Stimulated activated naive CD8-positive, alpha-beta T cell treated with anti-CD3 and anti-CD28 coated beads, Interleukin-15, amount 100 ng/mL, for 72 hours (primary cell): ENCODE measurements at regions not wholly inside any gene's neighbourhood (a gene's known extent, or its start where the extent isn't known, plus 50 kb on each side); places are given as distances from the start of the nearest gene placed in this dataset.

Experiments used
- ATAC-seq: fragments of 150-1000 bp; cut with Tn5 transposase; 2 replicates; pipeline ENCODE4 v1.10.0; 2021; ENCODE audit warnings: mild to moderate bottlenecking, moderate library complexity
- DNase-seq, 2 donors: peaks; one replicate each; pipeline ENCODE4 v3.0.0; 2021 to 2022
- H3K27ac Mint-ChIP-seq, 2 donors: one replicate each; pipeline ENCODE4 v1.8.0; 2022; ENCODE audit warnings: mild to moderate bottlenecking in 2 of 2, mixed read lengths in 2 of 2, moderate library complexity in 2 of 2
- H3K27me3 Mint-ChIP-seq: one replicate; pipeline ENCODE4 v1.8.0; 2022; ENCODE audit warnings: mixed read lengths
- H3K4me1 Mint-ChIP-seq: one replicate; pipeline ENCODE4 v1.8.0; 2022; ENCODE audit warnings: mild to moderate bottlenecking, mixed read lengths
- H3K4me3 Mint-ChIP-seq, 2 donors: one replicate each; pipeline ENCODE4 v1.8.0; 2022; ENCODE audit warnings: mild to moderate bottlenecking in 2 of 2, mixed read lengths in 2 of 2, moderate library complexity in 1 of 2
- H3K9me3 Mint-ChIP-seq, 2 donors: one replicate each; pipeline ENCODE4 v1.8.0; 2022; ENCODE audit warnings: mixed read lengths in 2 of 2

DNA sequence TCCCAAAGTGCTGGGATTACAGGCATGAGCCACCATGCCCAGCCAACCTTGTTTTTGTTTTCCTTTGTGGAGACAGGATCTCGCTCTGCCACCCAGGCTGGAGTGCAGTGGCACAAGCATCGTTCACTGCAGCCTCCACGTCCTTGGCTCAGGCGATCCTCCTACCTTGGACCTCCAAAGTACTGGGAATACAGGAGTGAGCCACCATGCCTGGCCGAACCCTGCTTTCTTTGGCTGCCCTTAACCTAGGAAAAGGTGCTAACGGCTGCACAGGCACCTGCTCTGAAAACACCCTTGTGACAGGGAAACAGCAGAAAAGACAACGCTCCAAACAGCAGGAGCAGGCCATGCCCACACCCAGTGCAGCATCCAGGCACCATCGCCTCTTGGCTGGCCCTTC, 71.9 kb downstream of the OAT start:
- H3K4me1 Mint-ChIP-seq = peaks cover 5% of the 10 kb centered on the region
- no peak overlapping the region for H3K27ac Mint-ChIP-seq
- H3K27me3 Mint-ChIP-seq = no peaks in the 10 kb centered on the region
- no peak for ATAC-seq
- no peak for DNase-seq
- H3K9me3 Mint-ChIP-seq = no peaks in the 10 kb centered on the region
- no peak overlapping the region for H3K4me3 Mint-ChIP-seq

DNA sequence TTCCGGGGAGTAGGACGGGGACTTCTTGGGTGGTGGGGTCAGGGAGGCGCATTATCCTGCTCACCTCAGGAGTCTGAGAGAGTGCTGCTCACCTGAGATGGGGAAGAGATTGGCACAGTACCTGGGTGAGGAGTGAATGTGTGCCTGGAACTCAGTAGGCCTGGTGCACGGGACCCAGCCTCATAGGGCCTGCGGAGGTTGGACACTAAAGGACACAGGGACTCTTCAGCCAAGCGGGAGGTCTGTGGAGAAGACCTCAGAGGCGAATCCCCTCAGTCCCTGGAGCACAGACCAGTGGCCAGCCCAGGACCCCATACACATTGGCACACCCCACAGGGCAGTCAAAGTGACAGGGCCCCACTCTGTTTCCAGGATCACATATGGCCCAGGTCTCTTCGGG, 73.2 kb downstream of the OAT start:
- H3K27ac Mint-ChIP-seq = no peak overlapping the region
- ATAC-seq (no peak), DNase-seq (no peak)
- H3K27me3 Mint-ChIP-seq = no peaks in the 10 kb centered on the region
- peaks cover 17% of the 10 kb centered on the region for H3K4me1 Mint-ChIP-seq
- no peak overlapping the region for H3K4me3 Mint-ChIP-seq
- no peaks in the 10 kb centered on the region for H3K9me3 Mint-ChIP-seq

DNA sequence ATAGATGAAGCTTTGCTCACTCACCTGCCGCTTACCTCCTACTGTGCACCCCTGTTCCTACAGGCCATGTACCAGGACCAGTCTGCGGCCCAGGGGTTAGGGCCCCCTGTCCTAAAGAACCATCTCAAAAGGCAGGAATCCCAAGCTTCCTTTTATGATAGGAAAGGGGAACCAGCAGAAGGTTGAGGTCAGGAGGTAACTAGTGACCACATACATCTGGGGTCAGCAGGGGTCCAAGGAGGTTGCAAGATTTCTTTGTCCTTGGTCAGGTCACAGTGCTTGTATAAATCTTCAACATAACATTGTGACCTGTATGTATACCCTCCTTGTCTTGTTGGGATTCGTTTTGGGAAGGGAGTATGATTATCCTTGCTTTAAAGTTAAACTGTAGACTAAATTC, 73.8 kb downstream of the OAT start:
- ATAC-seq = no peak
- Mint-ChIP-seq H3K4me1 (peaks cover 17% of the 10 kb centered on the region), H3K4me3 (no peak overlapping the region), H3K9me3 (no peaks in the 10 kb centered on the region), H3K27ac (no peak overlapping the region), H3K27me3 (no peaks in the 10 kb centered on the region)
- no peak for DNase-seq

DNA sequence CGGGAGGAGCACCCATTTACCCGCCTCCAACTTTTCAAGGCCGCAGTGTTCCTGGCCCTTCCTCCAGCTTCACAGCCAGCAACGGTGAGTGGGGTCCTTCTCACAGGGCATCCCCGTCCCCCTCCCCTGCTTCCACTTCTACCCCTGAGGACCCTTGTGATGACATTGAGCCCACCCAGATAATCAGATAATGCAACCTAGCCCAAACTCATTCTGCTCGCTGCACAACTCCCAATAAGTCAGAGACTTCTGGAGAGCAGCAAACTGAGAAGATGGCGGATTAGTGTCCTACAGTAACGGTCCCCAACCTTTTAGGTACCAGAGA, 74.5 kb downstream of the OAT start:
- Mint-ChIP-seq H3K9me3 (no peaks in the 10 kb centered on the region), H3K27ac (no peak overlapping the region), H3K4me1 (peaks cover 17% of the 10 kb centered on the region), H3K27me3 (no peaks in the 10 kb centered on the region), H3K4me3 (no peak overlapping the region)
- ATAC-seq (no peak), DNase-seq (no peak)

DNA sequence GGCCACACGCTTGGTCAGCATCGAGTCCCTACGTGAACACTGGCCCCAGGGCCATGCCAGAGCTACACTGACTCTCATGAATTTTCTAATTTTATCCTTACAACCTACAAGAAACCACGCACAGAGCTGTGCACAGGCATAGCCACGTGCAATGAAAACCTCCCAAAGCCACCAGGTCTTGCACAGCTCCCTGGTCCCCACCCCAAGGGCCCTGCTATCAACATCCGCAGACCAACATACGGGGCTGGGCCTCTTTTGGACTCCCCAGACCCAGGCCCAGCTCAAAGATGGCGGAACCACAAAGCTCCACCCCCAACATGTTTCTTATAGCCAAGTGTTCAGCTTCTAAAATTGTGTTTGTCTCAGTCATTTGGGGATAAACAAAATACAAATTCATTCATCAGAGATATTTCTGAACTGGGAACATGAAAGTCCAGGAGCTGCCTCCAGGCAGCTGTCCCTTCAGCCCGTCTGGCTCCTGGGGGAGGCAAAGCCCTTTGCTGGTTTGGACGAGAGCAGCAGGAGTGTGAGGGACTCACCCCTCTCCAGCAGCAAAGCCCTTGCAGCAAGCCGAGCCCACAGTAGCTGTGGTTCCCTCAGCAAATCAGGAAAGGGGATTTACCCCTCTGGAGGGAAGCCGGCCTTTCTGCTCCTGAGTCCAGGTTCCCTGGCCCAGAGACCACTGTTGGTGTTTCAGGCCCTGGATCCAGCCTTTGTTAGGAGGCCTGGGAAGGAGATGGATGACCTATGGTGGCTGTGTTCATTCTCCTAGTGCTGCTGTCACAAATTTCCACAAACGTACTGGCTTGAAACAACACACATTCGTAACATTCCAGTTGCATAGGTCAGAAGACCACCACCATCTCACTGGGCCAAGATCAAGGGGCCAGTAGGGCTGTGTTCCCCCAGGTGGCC, 75.1 kb downstream of the OAT start:
- ATAC-seq (no peak), DNase-seq (no peak)
- H3K9me3 Mint-ChIP-seq = no peaks in the 10 kb centered on the region
- H3K27me3 Mint-ChIP-seq = no peaks in the 10 kb centered on the region
- H3K27ac Mint-ChIP-seq = no peak overlapping the region
- H3K4me1 Mint-ChIP-seq = peaks cover 17% of the 10 kb centered on the region
- no peak overlapping the region for H3K4me3 Mint-ChIP-seq

DNA sequence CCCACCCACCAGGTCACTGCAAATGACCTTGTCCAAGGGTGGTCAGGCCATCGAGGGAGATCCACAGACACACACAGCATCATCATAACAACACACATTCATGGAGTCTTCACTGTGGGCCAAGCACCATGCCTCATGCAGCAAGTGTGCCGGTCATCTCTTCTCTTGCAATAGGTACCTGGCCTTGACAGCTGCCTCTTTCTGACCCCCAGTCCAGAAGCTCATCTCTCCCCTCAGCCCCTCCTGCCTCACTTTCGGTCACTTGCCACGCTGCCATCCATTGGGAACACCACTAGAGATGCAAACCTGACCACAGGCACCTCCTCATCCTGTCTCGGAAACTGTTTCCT, 75.9 kb downstream of the OAT start:
- Mint-ChIP-seq H3K4me3 (no peak overlapping the region), H3K27me3 (no peaks in the 10 kb centered on the region), H3K27ac (no peak overlapping the region), H3K9me3 (no peaks in the 10 kb centered on the region), H3K4me1 (peaks cover 17% of the 10 kb centered on the region)
- DNase-seq (no peak), ATAC-seq (no peak)

DNA sequence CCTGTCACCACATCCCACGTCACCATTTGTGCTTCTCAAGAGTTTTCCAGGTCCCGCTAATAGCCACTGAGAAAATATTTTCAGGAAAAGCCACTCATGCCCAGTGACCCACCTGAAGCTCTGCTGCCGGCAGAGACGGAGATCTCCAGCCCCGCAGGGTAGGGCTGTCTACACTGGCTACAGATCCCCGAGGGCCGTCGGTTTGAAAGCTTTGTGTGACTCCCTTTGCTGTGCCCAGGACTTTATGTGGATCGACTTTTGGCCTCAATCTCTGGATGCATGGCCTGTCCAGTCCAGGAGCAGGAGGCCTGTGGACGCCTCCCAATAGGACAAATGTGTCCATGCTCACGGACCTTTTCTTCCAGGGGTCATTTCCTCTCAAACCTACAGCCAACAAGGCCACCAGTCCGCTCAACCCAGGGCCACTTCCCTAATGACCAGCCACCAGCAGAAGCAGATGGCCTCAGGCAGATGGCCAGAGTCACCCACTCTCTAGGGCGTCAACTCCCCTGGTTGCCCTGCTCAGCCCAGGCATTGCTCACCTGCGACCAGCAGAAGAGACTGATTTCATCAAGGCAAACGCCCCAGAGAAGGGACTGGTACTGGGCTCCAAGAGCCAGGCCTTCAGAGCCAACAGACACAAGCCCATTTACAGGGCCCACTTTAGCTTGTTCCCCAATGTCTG, 76.4 kb downstream of the OAT start:
- Mint-ChIP-seq H3K9me3 (no peaks in the 10 kb centered on the region), H3K4me3 (no peak overlapping the region), H3K27ac (peak overlapping the region in 1 of 2 donors; percentile 38), H3K27me3 (no peaks in the 10 kb centered on the region), H3K4me1 (peaks cover 17% of the 10 kb centered on the region)
- no peak for ATAC-seq
- no peak for DNase-seq

DNA sequence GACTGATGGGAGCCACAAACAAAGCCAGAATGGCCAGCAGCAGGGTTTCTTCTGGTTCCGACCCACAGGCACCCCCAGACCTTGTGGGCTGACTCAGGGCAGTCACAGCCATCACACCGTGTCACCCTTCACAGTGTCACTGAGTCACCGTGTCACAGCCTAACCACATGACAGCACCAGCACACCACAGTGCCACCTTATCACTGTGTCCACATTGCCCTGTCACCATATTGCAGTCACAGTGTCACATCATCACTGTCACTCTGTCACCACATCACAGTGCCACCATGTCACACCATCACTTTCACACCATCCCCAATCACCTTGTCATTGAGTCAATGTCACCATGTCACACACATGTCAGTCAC, 77.0 kb downstream of the OAT start:
- H3K9me3 Mint-ChIP-seq = no peaks in the 10 kb centered on the region
- peak; percentile 48 to 78 for DNase-seq
- H3K27me3 Mint-ChIP-seq = no peaks in the 10 kb centered on the region
- peak; percentile 97 for ATAC-seq
- H3K4me1 Mint-ChIP-seq = peaks cover 17% of the 10 kb centered on the region
- H3K4me3 Mint-ChIP-seq = peak overlapping the region in 1 of 2 donors; percentile 73
- no peak overlapping the region for H3K27ac Mint-ChIP-seq

DNA sequence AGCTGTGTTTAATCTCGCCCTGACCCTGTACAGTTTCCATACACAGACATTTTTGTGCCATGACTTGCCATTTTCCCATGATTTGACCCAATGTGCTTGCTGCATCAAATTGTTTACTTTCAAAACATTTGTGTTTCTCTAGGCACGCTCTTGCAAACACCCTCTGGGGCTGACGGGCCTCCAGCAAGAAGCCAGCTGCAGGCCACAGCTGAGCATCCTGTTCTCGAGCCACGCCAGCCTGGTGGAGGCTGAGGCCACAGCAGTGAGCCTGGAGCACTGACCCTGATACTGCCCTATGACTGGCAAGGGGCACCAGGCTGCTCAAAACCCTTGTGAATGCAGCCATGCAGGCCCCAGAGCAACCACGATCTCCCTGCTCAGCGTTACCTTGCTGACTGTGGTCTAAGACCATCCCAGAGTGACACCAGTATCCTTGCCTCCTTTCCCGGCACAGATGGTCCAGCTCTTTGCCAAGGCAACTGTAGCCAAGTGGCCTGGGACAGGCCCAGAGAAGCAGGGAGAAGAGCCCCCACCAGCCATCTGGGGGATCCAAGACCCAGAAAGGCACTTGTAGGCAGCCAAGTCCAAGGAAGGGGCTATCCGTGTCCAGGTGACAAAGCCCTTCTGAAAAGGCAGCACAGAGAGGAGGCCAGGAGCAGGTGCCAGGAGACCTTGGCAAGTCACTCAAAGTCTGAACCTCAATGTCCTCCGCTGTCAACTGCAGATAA, 78.5 kb downstream of the OAT start:
- ATAC-seq = no peak

DNA sequence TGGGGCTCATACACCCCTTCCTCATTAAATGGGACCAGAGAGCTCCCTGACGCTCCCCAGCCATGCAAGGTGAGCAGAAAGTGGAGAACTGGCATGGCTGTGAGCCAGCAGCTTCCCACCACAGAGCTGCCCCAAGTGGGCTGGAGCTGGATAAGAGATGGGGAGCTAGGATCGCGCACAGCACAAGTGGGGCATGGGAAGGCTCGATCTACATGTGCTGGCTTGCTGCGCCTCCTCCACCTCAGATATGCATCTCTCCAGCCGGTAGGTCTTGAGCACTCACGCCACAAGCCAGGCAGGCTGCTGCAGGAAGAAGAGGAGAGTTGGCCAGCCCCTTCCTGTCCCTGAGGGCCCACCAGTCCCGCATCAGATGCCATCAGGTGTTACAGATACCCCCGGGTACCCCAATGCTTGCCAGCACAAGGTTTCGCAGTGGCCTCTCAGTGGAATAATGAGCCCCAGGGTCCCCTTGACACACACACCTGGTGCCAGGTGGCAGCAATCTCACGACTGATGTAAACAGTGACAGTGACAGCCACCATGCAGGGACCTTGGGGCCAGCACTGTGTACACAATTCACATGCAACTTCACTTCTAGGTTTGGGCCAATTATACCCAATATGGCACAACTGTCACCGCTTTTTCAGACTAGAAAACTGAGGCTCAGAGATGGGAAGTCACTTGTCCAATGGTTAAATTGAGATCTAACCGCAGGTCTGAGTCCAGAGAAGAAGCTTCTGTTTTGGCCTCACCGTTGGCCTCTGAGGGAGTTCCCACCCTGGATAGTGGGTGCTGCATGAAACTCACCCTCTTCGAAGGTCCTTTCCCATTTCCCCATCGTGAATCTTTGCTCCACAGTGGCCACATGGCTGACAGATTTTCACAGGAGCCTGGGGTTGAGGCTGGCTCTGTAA, 79.3 kb downstream of the OAT start:
- no peaks in the 10 kb centered on the region for H3K9me3 Mint-ChIP-seq
- no peaks in the 10 kb centered on the region for H3K27me3 Mint-ChIP-seq
- H3K27ac Mint-ChIP-seq = no peak overlapping the region
- H3K4me1 Mint-ChIP-seq = peaks cover 17% of the 10 kb centered on the region
- DNase-seq (no peak), ATAC-seq (no peak)
- no peak overlapping the region for H3K4me3 Mint-ChIP-seq

More for the DNA sequence above, 78.5 kb downstream of the OAT start:
- no peak overlapping the region for H3K4me3 Mint-ChIP-seq
- no peak for DNase-seq
- H3K4me1 Mint-ChIP-seq = peaks cover 17% of the 10 kb centered on the region
- no peak overlapping the region for H3K27ac Mint-ChIP-seq
- no peaks in the 10 kb centered on the region for H3K27me3 Mint-ChIP-seq
- no peaks in the 10 kb centered on the region for H3K9me3 Mint-ChIP-seq

DNA sequence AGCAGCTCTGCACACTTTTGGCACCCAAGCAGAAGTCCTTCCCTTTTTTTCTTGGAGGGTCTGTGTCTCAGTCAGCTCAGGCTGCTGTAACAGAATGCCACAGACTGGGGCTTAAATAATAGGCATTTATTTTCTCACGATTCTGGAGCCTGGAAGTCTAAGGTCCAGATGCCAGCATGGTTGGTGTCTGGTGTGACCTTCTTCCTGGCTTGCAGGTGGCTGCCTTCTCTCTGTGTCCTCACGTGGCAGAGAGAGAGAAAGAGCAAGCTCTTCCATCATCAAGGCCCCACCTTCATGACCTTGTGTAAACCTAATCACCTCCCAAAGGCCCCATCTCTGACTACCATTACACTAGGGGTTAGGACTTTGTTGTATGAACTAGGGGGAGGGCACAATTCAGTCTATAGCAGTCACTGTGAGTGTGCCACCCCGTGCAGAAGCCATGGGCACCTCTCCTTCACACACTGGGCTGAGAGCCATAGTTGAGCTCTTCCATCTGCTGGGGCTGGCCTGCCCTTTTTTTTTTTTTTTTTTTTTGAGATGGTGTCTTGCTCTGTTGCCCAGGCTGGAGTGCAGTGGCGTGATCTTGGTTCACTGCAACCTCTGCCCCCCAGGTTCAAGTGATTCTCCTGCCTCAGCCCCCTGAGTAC, 80.3 kb downstream of the OAT start:
- no peaks in the 10 kb centered on the region for H3K9me3 Mint-ChIP-seq
- no peaks in the 10 kb centered on the region for H3K27me3 Mint-ChIP-seq
- H3K4me1 Mint-ChIP-seq = peaks cover 17% of the 10 kb centered on the region
- ATAC-seq (no peak), DNase-seq (no peak)
- no peak overlapping the region for H3K4me3 Mint-ChIP-seq
- H3K27ac Mint-ChIP-seq = no peak overlapping the region

DNA sequence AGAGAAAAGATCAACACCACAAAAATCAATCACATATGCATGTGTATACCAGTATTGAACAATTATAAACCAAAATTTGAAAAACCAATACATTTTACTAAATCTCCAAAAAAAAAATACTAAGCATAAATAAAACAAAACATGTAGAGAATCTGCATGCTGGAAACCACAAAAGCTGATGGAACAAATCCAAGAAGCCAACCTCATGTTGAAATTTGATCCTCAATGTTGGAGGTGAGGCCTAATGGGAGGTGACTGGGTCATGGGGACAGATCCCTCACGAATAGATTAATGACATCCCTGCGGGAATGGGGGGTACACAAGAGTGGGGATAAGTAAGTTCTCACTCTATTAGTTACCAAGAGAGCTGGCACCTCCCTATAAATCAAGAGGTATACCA, 82.5 kb downstream of the OAT start:
- H3K4me3 Mint-ChIP-seq = no peak overlapping the region
- H3K27ac Mint-ChIP-seq = no peak overlapping the region
- DNase-seq (no peak), ATAC-seq (no peak)
- H3K9me3 Mint-ChIP-seq = peaks cover 16 to 17% of the 10 kb centered on the region in 2 donors
- H3K27me3 Mint-ChIP-seq = peaks cover 8% of the 10 kb centered on the region
- H3K4me1 Mint-ChIP-seq = peaks cover 6% of the 10 kb centered on the region

DNA sequence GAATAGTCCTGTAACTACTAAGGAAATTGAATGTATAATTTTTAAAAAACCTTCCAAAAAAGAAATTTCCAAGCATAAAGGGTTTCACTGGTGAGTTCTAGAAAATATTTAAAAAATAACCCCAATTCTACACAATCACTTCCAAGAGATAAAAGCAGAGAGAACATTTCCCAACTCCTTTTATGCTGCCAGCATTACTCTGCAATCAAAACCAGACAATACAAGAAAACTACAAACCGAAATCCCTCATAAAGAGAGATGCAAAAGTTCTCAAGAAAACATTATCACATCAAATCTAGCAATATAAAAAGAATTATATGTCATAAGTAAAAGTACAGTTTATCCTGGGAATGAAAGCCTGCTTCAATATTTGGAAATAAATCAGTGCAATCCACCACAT, 84.8 kb downstream of the OAT start:
- Mint-ChIP-seq H3K9me3 (peaks cover 17 to 22% of the 10 kb centered on the region in 2 donors), H3K27ac (no peak overlapping the region), H3K4me3 (no peak overlapping the region), H3K4me1 (no peaks in the 10 kb centered on the region), H3K27me3 (peaks cover 24% of the 10 kb centered on the region)
- ATAC-seq (no peak), DNase-seq (no peak)

DNA sequence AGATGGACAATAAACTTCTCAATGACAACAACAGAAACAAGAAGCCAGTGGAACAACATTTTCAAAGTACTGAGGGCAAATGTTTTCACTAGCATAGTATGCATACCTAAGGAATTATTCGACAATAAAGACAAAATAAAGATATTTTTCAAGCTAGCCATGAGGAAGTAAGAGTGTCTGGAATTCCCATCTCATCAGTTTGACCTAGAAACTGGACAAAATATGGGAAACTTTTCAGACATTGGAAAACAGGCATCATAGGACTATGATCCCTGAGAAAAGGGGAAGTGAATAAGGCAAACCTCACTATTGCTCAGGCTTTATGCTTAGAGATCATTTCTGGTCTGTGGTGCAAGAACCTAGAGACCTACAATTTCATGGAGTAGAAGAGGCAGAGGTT, 86.3 kb downstream of the OAT start:
- peaks cover 29% of the 10 kb centered on the region for H3K27me3 Mint-ChIP-seq
- ATAC-seq = no peak
- H3K27ac Mint-ChIP-seq = no peak overlapping the region
- H3K4me1 Mint-ChIP-seq = no peaks in the 10 kb centered on the region
- H3K4me3 Mint-ChIP-seq = no peak overlapping the region
- DNase-seq = no peak
- peaks cover 17 to 22% of the 10 kb centered on the region in 2 donors for H3K9me3 Mint-ChIP-seq

DNA sequence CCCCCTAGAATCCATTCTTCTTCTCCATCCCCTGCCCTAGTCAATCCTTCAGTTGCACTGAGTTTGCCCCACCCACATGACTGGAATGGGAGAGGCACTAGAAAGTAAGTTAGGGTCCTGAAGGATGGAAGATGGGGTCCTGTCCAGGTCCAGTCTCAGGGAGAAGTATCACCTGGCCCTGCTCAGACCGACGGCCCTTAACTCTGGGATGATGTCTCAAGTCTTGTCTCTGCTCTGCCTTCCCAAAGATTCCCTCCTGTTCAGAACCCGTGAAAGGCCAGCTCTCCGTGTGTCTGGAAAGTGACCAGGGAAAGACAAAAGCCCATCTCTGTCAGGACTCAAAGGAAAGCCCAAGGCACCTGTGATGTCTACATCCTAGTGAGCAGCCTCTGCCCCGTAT, 88.8 kb downstream of the OAT start:
- peaks cover 17 to 22% of the 10 kb centered on the region in 2 donors for H3K9me3 Mint-ChIP-seq
- H3K4me1 Mint-ChIP-seq = no peaks in the 10 kb centered on the region

More for the DNA sequence above, 88.8 kb downstream of the OAT start:
- DNase-seq = no peak
- Mint-ChIP-seq H3K27ac (no peak overlapping the region), H3K27me3 (peaks cover 29% of the 10 kb centered on the region), H3K4me3 (no peak overlapping the region)
- ATAC-seq = no peak
